Mucosa of descending colon (tissue), 3 donors: ENCODE measurements at regions not wholly inside any gene's neighbourhood (a gene's known extent, or its start where the extent isn't known, plus 50 kb on each side); places are given as distances from the start of the nearest gene placed in this dataset.

Source experiments
- ATAC-seq: fragments of 200-7000 bp; cut with Tn5 transposase; one replicate; pipeline ENCODE4 v1.9.1; 2020; ENCODE audit warnings: mild to moderate bottlenecking, moderate library complexity
- DNase-seq, 3 donors: peaks; one replicate each; pipeline ENCODE4 v3.0.0-alpha.2; 2020
- H3K36me3 ChIP-seq: fragments of 200-600 bp; one replicate; pipeline ENCODE4 v1.8.0; 2021; ENCODE audit warnings: low read depth, mild to moderate bottlenecking
- H3K4me1 ChIP-seq: fragments of 200-600 bp; one replicate; pipeline ENCODE4 v1.8.0; 2021; ENCODE audit warnings: low read depth, mild to moderate bottlenecking
- H3K4me3 ChIP-seq: fragments of 200-600 bp; one replicate; pipeline ENCODE4 v1.8.0; 2021; ENCODE audit warnings: mild to moderate bottlenecking
- H3K9me3 ChIP-seq: fragments of 200-600 bp; one replicate; pipeline ENCODE4 v1.8.0; 2021; ENCODE audit warnings: mild to moderate bottlenecking
- intact Hi-C, 2 donors: fragments of 100-400 bp; cut with DNase I in 1 of 2; cut with micrococcal nuclease in 1 of 2; formaldehyde crosslinking; loops; one replicate each; pipeline versions ENCODE4 v1.11.0 to v1.11.1; 2022; cut with DNase I, micrococcal nuclease
- TF ChIP-seq, protein P1 (sequence below): fragments of 200-600 bp; IDR thresholded peaks from one replicate; pipeline ENCODE4 v1.8.0; 2022; ENCODE audit warnings: antibody characterized with exemption, mild to moderate bottlenecking
- donor health status: DM: no; HTN: no; CAD: no; lungs with moderate emphysema.
- donor health status: DM: no; HTN: no; CAD: no.
- donor health status: DM: no; HTN: yes; CAD: no.

DNA sequence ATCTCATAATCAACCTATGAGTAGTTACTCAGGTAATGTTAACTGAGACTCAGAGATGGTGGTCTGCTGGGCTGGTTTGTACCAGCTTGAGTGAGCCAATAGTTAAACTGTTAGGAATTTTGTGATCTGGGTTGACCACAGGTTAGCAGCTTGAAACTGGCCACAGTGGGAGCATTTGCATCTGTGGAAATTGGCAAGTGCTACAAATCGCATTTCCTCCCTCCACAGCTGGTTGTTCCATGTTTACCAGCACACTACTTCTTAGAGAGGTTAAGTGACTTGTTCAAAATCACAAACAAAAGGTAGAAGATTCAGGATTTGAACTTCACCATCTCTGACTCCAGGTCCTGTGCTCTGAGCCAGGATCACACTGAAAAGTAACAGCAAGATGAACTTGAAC lies 446.9 kb upstream of the CLINT1 start:
- Histone ChIP-seq H3K9me3 (no peaks in the 10 kb centered on the region), H3K36me3 (no peaks in the 10 kb centered on the region), H3K4me3 (no peak overlapping the region), H3K4me1 (no peaks in the 10 kb centered on the region)
- DNase-seq: no peak
- no peak for ATAC-seq
- TF ChIP-seq, protein P1, sequence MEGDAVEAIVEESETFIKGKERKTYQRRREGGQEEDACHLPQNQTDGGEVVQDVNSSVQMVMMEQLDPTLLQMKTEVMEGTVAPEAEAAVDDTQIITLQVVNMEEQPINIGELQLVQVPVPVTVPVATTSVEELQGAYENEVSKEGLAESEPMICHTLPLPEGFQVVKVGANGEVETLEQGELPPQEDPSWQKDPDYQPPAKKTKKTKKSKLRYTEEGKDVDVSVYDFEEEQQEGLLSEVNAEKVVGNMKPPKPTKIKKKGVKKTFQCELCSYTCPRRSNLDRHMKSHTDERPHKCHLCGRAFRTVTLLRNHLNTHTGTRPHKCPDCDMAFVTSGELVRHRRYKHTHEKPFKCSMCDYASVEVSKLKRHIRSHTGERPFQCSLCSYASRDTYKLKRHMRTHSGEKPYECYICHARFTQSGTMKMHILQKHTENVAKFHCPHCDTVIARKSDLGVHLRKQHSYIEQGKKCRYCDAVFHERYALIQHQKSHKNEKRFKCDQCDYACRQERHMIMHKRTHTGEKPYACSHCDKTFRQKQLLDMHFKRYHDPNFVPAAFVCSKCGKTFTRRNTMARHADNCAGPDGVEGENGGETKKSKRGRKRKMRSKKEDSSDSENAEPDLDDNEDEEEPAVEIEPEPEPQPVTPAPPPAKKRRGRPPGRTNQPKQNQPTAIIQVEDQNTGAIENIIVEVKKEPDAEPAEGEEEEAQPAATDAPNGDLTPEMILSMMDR: no peak
- intact Hi-C loops: no loop called here

DNA sequence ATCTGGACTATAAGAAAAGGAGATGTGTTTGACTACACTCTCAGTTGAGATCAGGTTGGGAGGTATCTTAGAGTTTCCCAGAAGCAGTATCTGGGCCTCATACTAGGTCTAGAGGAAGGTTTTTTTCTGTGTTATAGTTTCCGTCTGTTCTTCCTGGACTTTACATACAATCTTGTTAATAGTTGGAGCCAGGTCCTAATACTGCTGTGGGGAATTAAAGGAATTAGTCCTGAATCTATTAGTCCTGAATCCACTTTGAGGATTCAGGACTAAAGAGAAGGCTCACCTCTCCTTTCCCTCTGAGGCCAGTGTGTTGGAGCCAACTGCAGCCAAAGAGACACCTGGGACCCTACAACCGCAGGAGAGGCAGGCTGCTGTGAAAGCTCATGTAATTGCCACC lies 445.7 kb upstream of the CLINT1 start:
- no peak for ATAC-seq
- intact Hi-C loops: no loop called here
- no peaks in the 10 kb centered on the region for H3K36me3 ChIP-seq
- no peaks in the 10 kb centered on the region for H3K9me3 ChIP-seq
- H3K4me3 ChIP-seq: no peak overlapping the region
- no peak for DNase-seq
- no peaks in the 10 kb centered on the region for H3K4me1 ChIP-seq
- TF ChIP-seq, protein P1: no peak

DNA sequence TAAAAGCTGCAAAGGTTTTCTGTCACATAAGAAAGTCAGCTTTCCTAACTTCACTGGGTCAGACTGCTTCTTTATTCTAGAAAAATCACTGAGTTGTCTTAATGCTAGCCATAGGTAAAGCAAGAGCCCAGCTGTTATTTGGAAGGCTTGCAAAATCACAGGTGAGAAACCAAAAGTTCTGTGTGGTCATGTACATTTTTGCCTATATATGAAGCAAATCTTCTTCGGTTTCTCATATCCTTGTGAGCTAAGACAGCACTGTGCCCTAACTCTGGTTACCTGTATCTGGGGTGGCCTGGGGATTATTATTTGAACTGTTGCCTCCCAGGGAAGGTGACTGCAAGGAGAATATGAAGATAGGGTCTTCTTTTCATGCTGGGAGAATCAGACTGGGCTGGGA lies 444.9 kb upstream of the CLINT1 start:
- no peak for DNase-seq
- H3K4me3 ChIP-seq: no peak overlapping the region
- no peaks in the 10 kb centered on the region for H3K4me1 ChIP-seq
- ATAC-seq: no peak
- H3K9me3 ChIP-seq: no peaks in the 10 kb centered on the region
- intact Hi-C loops: no loop called here
- TF ChIP-seq, protein P1: no peak
- H3K36me3 ChIP-seq: no peaks in the 10 kb centered on the region

DNA sequence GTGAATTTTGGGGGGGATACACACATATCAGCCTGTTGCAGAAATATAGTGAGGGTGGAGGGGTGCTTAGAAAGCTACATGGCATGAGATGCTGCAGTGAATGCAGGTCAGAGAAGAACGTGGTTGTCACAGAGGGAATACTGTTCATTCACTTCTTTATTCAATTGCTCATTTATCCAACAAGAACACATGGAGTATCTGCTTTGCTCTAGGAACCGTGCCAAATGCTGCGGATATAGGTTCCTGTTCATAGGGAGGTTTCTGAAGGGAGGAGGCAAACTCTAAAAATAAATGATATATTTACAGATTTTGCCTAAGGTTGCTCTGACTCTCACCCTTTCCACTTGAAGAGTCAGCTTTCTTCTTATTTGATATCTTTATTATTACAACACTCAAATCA lies 444.3 kb upstream of the CLINT1 start:
- H3K4me3 ChIP-seq: no peak overlapping the region
- TF ChIP-seq, protein P1: no peak
- DNase-seq (no peak), ATAC-seq (no peak)
- no peaks in the 10 kb centered on the region for H3K36me3 ChIP-seq
- H3K9me3 ChIP-seq: no peaks in the 10 kb centered on the region
- intact Hi-C loops: no loop called here
- H3K4me1 ChIP-seq: no peaks in the 10 kb centered on the region

DNA sequence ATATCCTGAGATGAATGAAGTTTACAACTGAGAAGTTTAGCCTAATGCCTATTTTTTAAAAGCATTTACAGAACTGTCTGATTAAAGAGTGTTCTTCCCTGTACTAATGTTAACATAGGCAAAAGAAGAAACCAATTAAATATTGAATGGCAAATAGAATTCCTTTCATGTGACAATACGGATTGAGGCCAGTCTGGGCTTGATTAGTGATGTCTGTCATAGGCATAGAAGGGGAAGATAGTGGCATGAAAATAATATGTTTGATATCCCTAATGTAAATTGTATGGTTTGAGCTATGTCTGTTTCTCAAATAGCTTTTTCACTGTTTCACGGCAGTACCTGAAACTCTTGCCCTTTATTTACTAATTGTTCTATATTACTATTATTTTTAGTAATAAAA lies 443.1 kb upstream of the CLINT1 start:
- no peak overlapping the region for H3K4me3 ChIP-seq
- no peaks in the 10 kb centered on the region for H3K36me3 ChIP-seq
- H3K9me3 ChIP-seq: no peaks in the 10 kb centered on the region
- H3K4me1 ChIP-seq: no peaks in the 10 kb centered on the region
- TF ChIP-seq, protein P1: no peak
- DNase-seq (no peak), ATAC-seq (no peak)
- intact Hi-C loops: no loop called here

DNA sequence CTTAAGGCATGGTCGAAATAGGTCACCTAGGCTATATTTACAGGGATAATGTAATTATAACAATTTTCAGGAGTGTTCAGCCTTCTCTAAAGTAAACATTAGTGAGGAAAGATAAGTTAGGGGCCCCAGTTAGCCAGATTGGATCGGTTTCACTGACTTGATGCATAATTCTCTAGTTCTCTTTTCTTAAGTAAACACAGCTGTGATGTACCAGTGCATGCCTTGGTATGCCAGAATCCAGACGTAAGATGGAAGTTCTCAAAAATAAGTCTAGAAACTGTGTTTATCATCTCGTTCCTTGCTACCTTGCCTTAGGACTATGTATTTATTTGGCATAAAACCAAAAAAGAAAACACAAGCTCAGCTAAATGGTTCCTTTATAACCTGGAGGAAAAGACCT lies 442.2 kb upstream of the CLINT1 start:
- Histone ChIP-seq H3K9me3 (no peaks in the 10 kb centered on the region), H3K4me3 (no peak overlapping the region), H3K4me1 (no peaks in the 10 kb centered on the region), H3K36me3 (no peaks in the 10 kb centered on the region)
- TF ChIP-seq, protein P1: no peak
- intact Hi-C loops: no loop called here
- no peak for ATAC-seq
- DNase-seq: no peak
